HepG2 (cell line): ENCODE measurements at regions not wholly inside any gene's neighbourhood (a gene's known extent, or its start where the extent isn't known, plus 50 kb on each side); places are given as distances from the start of the nearest gene placed in this dataset.

ENCODE experiments used
- ATAC-seq: fragments of 200-7000 bp; cut with Tn5 transposase; 3 replicates; pipeline ENCODE4 v1.9.1; 2020; ENCODE audit warnings: mild to moderate bottlenecking, moderate library complexity
- BruUV-seq: library from RNA; stranded (reverse); fragments of 400-500 nt; replicated peaks from 2 replicates; lab custom pipeline; 2021; lab: Mats Ljungman, UMichigan
- CTCF ChIA-PET: fragments of 300-600 bp; formaldehyde crosslinking; extraction: SDS; loops from one replicate; lab custom pipeline; 2021; ENCODE audit warnings: low total read pairs, inconsistent platforms, low intra/inter-chr PET ratio; lab: Yijun Ruan, JAX
- POLR2A ChIA-PET: fragments of 350-600 bp; sonication (Branson Sonifier 250); formaldehyde crosslinking; loops from one replicate; lab custom pipeline; 2020; ENCODE audit warnings: antibody characterized with exemption, inconsistent platforms; lab: Yijun Ruan, JAX
- DNase-seq: peaks from one replicate; pipeline ENCODE4 v3.0.0-alpha.2; 2015; ENCODE audit warnings: low spot score
- FAIRE-seq: peaks from 3 replicates; lab custom pipeline; 2011; peaks lifted over from hg19 to GRCh38; lab: Jason Lieb, UNC
- H2AFZ ChIP-seq: one replicate; pipeline ENCODE4 v1.6.1; 2011; ENCODE audit warnings: low read length, inconsistent platforms
- H3K27ac ChIP-seq: fragments of 300-600 bp; 3 replicates; pipeline ENCODE4 v1.8.0; 2011; ENCODE audit warnings: mixed run types, mild to moderate bottlenecking, mixed read lengths, low read length, inconsistent platforms; ENCODE audit not compliant: insufficient read depth; ENCODE audit errors: extremely low read length
- H3K27me3 ChIP-seq, 2 experiments: fragments of 200-600 bp in 1 of 2; 2 replicates in 1 of 2; 3 replicates in 1 of 2; pipeline versions ENCODE4 v1.6.0 to v1.8.0; 2011; ENCODE audit warnings: low read length in 2 of 2, mild to moderate bottlenecking in 2 of 2, moderate library complexity in 2 of 2, inconsistent platforms in 1 of 2; ENCODE audit not compliant: insufficient read depth in 2 of 2, control insufficient read depth in 1 of 2
- H3K36me3 ChIP-seq, 2 experiments: fragments of 200-600 bp in 1 of 2; replicated peaks in 1 of 2; 2 replicates in 1 of 2; 3 replicates in 1 of 2; pipeline versions ENCODE4 v1.5.1 to v1.8.0; 2011; ENCODE audit warnings: low read length in 2 of 2, inconsistent platforms in 1 of 2; ENCODE audit not compliant: insufficient read depth in 2 of 2, control insufficient read depth in 1 of 2
- H3K4me1 ChIP-seq: 2 replicates; pipeline ENCODE4 v1.5.1; 2012; ENCODE audit warnings: low read length, inconsistent platforms; ENCODE audit not compliant: insufficient read depth
- H3K4me2 ChIP-seq: 2 replicates; pipeline ENCODE4 v1.6.0; 2011; ENCODE audit warnings: low read depth, low read length, inconsistent platforms
- H3K4me3 ChIP-seq, 3 experiments: fragments of 200-600 bp in 1 of 3; sonication (generic), shearing (Covaris generic) in 1 of 3; replicated peaks in 1 of 3; 2 replicates each; pipeline ENCODE4 v1.5.1; 2011 to 2016; ENCODE audit warnings: low read length in 3 of 3, inconsistent platforms in 2 of 3, low read depth in 2 of 3, mild to moderate bottlenecking in 2 of 3, control low read depth in 1 of 3, mixed read lengths in 1 of 3; ENCODE audit not compliant: insufficient read depth in 1 of 3
- H3K79me2 ChIP-seq: one replicate; pipeline ENCODE4 v1.6.1; 2011; ENCODE audit warnings: low read length, inconsistent platforms; ENCODE audit not compliant: insufficient read depth
- H3K9ac ChIP-seq: 2 replicates; pipeline ENCODE4 v1.6.0; 2011; ENCODE audit warnings: mild to moderate bottlenecking, low read depth, low read length, inconsistent platforms; ENCODE audit not compliant: insufficient read depth
- H3K9me3 ChIP-seq: 2 replicates; pipeline ENCODE4 v1.5.1; 2012; ENCODE audit warnings: mild to moderate bottlenecking, low read length
- H4K20me1 ChIP-seq: 2 replicates; pipeline ENCODE4 v1.6.0; 2011; ENCODE audit warnings: inconsistent platforms, mild to moderate bottlenecking, low read length, moderate library complexity; ENCODE audit not compliant: insufficient read depth
- AGO2 ChIP-seq: fragments of 200-400 bp; formaldehyde crosslinking; optimal IDR thresholded peaks from 2 replicates; pipeline ENCODE3; 2017; ENCODE audit warnings: mild to moderate bottlenecking, low read depth, low read length, moderate library complexity
- CREB1 ChIP-seq, 2 experiments: fragments of 450-650 bp in 1 of 2; IDR thresholded peaks; 2 replicates each; pipeline ENCODE4 v1.6.1; 2016 to 2017; ENCODE audit warnings: control low read depth in 1 of 2, mild to moderate bottlenecking in 1 of 2, missing compliant biosample characterization in 1 of 2, missing genetic modification characterization in 1 of 2
- DRAP1 ChIP-seq: IDR thresholded peaks from 2 replicates; pipeline ENCODE4 v1.6.1; 2016; ENCODE audit warnings: missing genetic modification reagents, missing compliant biosample characterization
- ETS1 ChIP-seq: sonication (generic); formaldehyde crosslinking; IDR thresholded peaks from 2 replicates; pipeline ENCODE4 v1.4.0; 2020; ENCODE audit warnings: missing genetic modification reagents
- HNF4G ChIP-seq, 2 experiments: sonication (generic) in 1 of 2; formaldehyde crosslinking in 1 of 2; IDR thresholded peaks; 2 replicates each; pipeline versions ENCODE4 v1.4.0 to v1.6.1; 2011 to 2020; ENCODE audit warnings: borderline replicate concordance in 2 of 2, low read depth in 2 of 2, mild to moderate bottlenecking in 2 of 2, low read length in 1 of 2, missing genetic modification reagents in 1 of 2, moderate library complexity in 1 of 2
- KLF13 ChIP-seq: sonication (generic); formaldehyde crosslinking; IDR thresholded peaks from 2 replicates; pipeline ENCODE4 v1.4.0; 2020; ENCODE audit warnings: mild to moderate bottlenecking, missing genetic modification reagents
- KMT2A ChIP-seq: sonication (generic); formaldehyde crosslinking; IDR thresholded peaks from 2 replicates; pipeline ENCODE4 v1.4.0; 2020; ENCODE audit warnings: missing genetic modification reagents
- MIER3 ChIP-seq: IDR thresholded peaks from 2 replicates; pipeline ENCODE4 v1.6.1; 2016; ENCODE audit warnings: missing compliant biosample characterization, borderline replicate concordance
- NFE2L1 ChIP-seq: sonication (generic); formaldehyde crosslinking; IDR thresholded peaks from 2 replicates; pipeline ENCODE4 v1.4.0; 2020; ENCODE audit warnings: missing genetic modification reagents, mild to moderate bottlenecking, borderline replicate concordance
- PTBP1 ChIP-seq: fragments of 200-400 bp; formaldehyde crosslinking; IDR thresholded peaks from 2 replicates; pipeline ENCODE4 v1.6.1; 2018; ENCODE audit warnings: low read length, low read depth; ENCODE audit not compliant: poor library complexity, severe bottlenecking
- SALL2 ChIP-seq: sonication (generic); formaldehyde crosslinking; IDR thresholded peaks from 2 replicates; pipeline ENCODE4 v1.8.1; 2023; ENCODE audit warnings: mild to moderate bottlenecking, missing genetic modification reagents, inconsistent platforms
- SNAPC5 ChIP-seq: sonication (generic); formaldehyde crosslinking; IDR thresholded peaks from 2 replicates; pipeline ENCODE4 v1.8.1; 2023; ENCODE audit warnings: mild to moderate bottlenecking, missing genetic modification reagents, borderline replicate concordance
- ZBTB7A ChIP-seq: sonication (generic); formaldehyde crosslinking; IDR thresholded peaks from 2 replicates; pipeline ENCODE4 v1.8.0; 2022; ENCODE audit warnings: mild to moderate bottlenecking, missing genetic modification reagents
- ZIK1 ChIP-seq: sonication (generic); formaldehyde crosslinking; IDR thresholded peaks from 2 replicates; pipeline ENCODE4 v1.5.0; 2020; ENCODE audit warnings: mild to moderate bottlenecking, low read depth, missing genetic modification reagents, borderline replicate concordance
- ZNF775 ChIP-seq: sonication (generic); formaldehyde crosslinking; IDR thresholded peaks from 2 replicates; pipeline ENCODE4 v1.4.0; 2020; ENCODE audit warnings: missing genetic modification reagents, mild to moderate bottlenecking, moderate library complexity, borderline replicate concordance
- WGBS: methylation state at CpG from one replicate; pipeline ENCODE4 v1.1.6; 2017; ENCODE audit warnings: low lambda C conversion rate; 5-methylcytosine and 5-hydroxymethylcytosine counted together
- in situ Hi-C: cut with HindIII; loops from 2 replicates; pipeline ENCODE4 v1.10.0; 2017; ENCODE audit warnings: low pct_unique_long_range_greater_than_20kb; ENCODE audit not compliant: extremely low pct_ligation_motif_present
- intact Hi-C: fragments of 100-400 bp; cut with micrococcal nuclease; formaldehyde crosslinking; loops from one replicate; pipeline ENCODE4 v1.10.0; 2022; ENCODE audit not compliant: unreplicated experiment
- TF ChIP-seq, protein P1 (sequence below): IDR thresholded peaks from 2 replicates; pipeline ENCODE4 v1.6.1; 2016; ENCODE audit warnings: low read depth

DNA sequence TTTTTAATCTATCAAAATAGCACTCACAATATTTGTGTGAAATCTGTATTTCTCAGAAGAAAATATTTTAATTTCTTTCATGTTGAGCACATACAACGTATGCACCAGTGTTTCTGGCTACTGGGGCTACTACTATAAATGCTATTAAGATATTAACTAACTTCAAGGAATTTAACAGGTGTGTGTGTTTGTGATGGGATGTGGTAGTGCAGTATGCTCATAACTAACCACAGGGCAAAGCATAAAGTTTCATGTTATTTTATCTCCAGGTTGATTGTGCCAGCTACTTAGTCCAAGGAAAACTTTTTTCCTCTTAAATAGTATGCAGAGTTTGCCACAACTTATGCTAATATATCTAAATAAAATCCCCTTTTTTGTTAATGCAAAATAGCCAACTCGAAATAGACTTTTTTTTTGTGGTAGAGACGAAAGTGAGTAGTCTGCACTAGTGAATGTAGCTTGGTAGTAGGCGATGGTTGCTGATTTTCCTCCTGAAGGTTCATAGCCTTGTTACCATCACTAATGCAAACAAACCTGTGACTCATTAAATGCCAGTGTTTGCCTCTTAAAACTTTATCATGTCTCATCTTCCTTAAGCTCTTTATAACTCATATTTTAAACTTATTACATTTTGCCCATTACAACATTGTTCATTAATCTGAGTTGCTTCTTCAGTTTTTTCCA is 565.5 kb upstream of the ANO3 start:
- CTCF ChIA-PET = no interaction called here
- Histone ChIP-seq H3K79me2 (no peaks in the 10 kb centered on the region), H3K4me2 (no peak overlapping the region), H3K9me3 (no peaks in the 10 kb centered on the region), H3K36me3 (no peaks in the 10 kb centered on the region), H3K9ac (no peak overlapping the region), H4K20me1 (no peaks in the 10 kb centered on the region), H3K4me3 (no peak overlapping the region), H3K27ac (no peak overlapping the region), H3K27me3 (no peaks in the 10 kb centered on the region), H3K4me1 (no peaks in the 10 kb centered on the region), H2AFZ (no peak overlapping the region)
- FAIRE-seq (no peak), DNase-seq (no peak), ATAC-seq (no peak)
- TF ChIP-seq ZBTB7A (CRISPR knock-in tag) (no peak), KLF13 (CRISPR knock-in tag) (no peak), SNAPC5 (no peak), SALL2 (no peak), CREB1 (IDR thresholded peaks at IDR 0.05) (no peak), CREB1 (CRISPR knock-in tag; IDR thresholded peaks at IDR 0.05) (no peak), AGO2 (no peak), DRAP1 (no peak), PTBP1 (no peak), ZIK1 (CRISPR knock-in tag) (no peak), KMT2A (CRISPR knock-in tag) (no peak), NFE2L1 (CRISPR knock-in tag) (no peak), ZNF775 (CRISPR knock-in tag) (no peak), ETS1 (no peak), HNF4G (IDR thresholded peaks at IDR 0.05; ENCODE audit: borderline replicate concordance, low read depth, low read length) (no peak), HNF4G (CRISPR knock-in tag; IDR thresholded peaks at IDR 0.05; ENCODE audit: borderline replicate concordance, low read depth) (no peak), MIER3 (CRISPR knock-in tag) (no peak)
- TF ChIP-seq, protein P1, sequence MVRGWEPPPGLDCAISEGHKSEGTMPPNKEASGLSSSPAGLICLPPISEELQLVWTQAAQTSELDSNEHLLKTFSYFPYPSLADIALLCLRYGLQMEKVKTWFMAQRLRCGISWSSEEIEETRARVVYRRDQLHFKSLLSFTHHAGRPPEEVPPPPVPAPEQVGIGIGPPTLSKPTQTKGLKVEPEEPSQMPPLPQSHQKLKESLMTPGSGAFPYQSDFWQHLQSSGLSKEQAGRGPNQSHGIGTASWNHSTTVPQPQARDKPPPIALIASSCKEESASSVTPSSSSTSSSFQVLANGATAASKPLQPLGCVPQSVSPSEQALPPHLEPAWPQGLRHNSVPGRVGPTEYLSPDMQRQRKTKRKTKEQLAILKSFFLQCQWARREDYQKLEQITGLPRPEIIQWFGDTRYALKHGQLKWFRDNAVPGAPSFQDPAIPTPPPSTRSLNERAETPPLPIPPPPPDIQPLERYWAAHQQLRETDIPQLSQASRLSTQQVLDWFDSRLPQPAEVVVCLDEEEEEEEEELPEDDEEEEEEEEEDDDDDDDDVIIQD = no peak
- POLR2A ChIA-PET = no interaction called here
- intact Hi-C loops (no loop called here), in situ Hi-C loops (no loop called here)
- no TSS peak for BruUV-seq
- WGBS = 0% methylated on average over 4 of the region's 4 CpGs
